A549 (cell line): ENCODE measurements at regions not wholly inside any gene's neighbourhood (a gene's known extent, or its start where the extent isn't known, plus 50 kb on each side); places are given as distances from the start of the nearest gene placed in this dataset.

Experiments used
- CTCF ChIP-seq: fragments of >200 bp; sonication (Bioruptor Twin); formaldehyde crosslinking; IDR thresholded peaks from 3 replicates; pipeline ENCODE4 v1.5.1; 2016
- POLR2A ChIP-seq: IDR thresholded peaks from 2 replicates; pipeline ENCODE4 v1.6.1; 2012; ENCODE audit warnings: mild to moderate bottlenecking, low read length
- RNF2 ChIP-seq: fragments of 200-600 bp; sonication (generic); IDR thresholded peaks from 2 replicates; pipeline ENCODE4 v1.6.1; 2016; ENCODE audit warnings: low read depth, mild to moderate bottlenecking, antibody characterized with exemption, moderate library complexity, borderline replicate concordance
- ZC3H11A ChIP-seq: fragments of 450-650 bp; IDR thresholded peaks from 2 replicates; pipeline ENCODE4 v1.6.1; 2014; ENCODE audit warnings: antibody characterized with exemption, mild to moderate bottlenecking

DNA sequence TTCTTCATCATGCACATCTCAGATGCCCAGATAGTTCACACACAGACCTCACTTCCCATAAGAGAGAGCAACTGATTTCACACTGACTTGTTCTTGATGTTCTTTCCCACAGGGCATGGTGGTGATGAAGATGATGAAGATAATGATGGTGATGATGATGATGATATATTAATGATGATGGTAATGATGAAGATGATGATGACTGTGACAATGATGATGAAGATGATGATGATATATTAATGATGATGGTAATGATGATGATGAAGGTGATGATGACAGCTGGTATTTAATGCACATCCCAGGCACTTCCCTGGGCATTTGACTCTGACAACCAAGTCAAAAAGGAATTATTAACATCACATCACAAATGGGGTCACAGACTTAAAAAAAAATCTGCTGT lies 225.2 kb downstream of the MAF start:
- TF ChIP-seq CTCF: no peak
- no peak for TF ChIP-seq POLR2A
- TF ChIP-seq RNF2: no peak
- no peak for TF ChIP-seq ZC3H11A
